ENCODE measurements at regions not wholly inside any gene's neighbourhood (a gene's known extent, or its start where the extent isn't known, plus 50 kb on each side); places are given as distances from the start of the nearest gene placed in this dataset.

- no peak for DNase-seq
These were observed 58.1 kb upstream of the APOBEC4 start for GRCh38 chr1:183711165-183711682.

DNA sequence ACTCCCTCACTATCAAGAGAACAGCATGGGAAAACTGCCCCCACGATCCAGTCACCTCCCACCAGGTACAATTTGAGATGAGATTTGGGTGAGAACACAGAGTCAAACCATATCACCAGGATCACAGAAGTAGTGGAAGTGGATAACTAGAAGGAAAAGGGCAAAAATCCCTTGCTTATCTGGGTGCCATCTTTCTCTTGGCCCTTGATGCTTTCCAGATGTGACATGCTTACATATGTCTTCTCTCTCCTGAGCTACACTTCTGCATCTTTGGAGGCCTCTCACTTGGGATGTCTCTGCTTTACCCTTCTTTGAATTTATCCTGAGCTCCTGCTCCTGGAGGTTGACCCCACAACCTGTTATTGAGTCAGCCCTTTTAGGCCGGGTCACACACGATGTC, 57.6 kb upstream of the APOBEC4 start:
- DNase-seq, result no peak

DNA sequence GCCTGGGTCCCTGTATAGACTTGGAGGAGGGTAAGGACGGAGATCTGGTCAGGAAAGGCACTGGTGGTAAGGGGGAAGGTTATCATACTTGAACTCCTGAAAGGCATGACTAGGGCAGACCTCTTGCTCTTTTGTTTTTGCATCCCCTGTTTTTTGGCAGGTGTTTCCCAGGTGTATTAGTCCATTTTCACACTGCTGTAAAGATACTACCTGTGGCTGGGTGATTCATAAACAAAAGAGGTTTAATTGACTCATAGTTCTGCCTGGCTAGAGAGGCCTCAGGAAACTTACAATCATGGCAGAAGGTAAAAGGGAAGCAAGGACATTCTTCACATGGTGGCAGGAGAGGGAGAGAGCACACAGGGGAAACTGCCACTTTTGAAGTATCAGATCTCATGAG, 57.2 kb upstream of the APOBEC4 start:
- no peak for DNase-seq

DNA sequence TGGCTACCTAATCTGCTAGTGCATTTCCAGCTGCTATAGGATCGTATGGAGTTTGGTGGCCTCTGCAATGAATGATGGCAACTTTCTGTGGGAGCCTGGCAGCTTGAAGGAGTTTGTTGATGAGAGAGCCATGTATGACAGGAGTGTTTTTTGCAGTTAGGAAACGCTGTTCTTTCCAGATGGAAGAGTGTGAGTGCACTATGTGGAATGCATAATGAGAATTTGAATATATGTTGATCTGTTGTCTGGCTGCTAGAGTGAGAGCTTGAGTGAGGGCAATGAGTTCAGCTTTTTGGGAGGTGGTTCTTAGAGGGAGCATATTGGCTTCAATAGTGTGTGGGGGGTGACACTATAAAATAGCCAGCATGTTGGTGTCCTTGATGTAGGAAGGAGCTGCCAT, 51.0 kb upstream of the APOBEC4 start:
- DNase-seq, result no peak

Measured in left kidney (tissue), 1 donor.